ENCODE measurements at regions not wholly inside any gene's neighbourhood (a gene's known extent, or its start where the extent isn't known, plus 50 kb on each side); places are given as distances from the start of the nearest gene placed in this dataset.
A peak's percentile ranks its signal among the peaks of the same experiment; 100 is the strongest.
"Not testable (repeated sequence)": the region's sequence is repeated elsewhere in the genome, so short reads cannot be mapped to it uniquely, and the experiment has no call there.

DNA sequence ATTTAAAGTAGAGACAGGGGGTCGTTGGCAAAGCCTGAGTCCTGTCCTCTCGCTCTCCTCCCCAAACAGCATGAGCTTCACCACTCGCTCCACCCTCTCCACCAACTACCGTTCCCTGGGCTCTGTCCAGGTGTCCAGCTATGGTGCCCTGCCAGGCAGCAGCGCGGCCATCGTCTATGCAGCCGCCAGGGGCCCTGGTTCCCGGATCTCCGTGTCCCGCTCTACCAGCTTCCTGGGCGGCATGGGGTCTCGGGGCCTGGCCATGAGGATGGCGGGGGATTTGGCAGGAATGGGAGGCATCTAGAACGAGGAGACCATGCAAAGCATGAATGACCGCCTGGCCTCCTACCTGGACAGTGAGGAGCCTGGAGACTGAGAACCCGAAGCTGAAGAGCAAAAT is 1117.2 kb upstream of the MIR17HG start:
- no peak for DNase-seq

DNA sequence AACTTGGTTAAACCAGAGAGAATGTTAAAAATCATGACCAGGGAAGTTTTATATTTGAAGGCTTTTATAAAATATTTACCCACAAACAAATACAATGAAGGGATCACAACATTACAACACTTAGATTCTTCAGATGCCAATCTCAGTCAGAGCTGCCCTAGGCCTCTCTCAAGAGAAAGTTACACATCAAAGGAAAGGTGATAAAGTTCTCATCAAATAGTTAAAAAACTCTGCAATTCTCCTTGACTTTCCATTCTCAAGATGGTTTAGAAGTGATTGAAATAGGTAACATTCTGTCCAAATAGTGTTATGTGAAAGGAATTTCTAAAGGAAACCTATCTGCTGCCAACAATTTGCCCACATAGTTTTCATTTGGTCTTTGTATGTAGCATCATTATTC is 1115.2 kb upstream of the MIR17HG start:
- DNase-seq = no peak

DNA sequence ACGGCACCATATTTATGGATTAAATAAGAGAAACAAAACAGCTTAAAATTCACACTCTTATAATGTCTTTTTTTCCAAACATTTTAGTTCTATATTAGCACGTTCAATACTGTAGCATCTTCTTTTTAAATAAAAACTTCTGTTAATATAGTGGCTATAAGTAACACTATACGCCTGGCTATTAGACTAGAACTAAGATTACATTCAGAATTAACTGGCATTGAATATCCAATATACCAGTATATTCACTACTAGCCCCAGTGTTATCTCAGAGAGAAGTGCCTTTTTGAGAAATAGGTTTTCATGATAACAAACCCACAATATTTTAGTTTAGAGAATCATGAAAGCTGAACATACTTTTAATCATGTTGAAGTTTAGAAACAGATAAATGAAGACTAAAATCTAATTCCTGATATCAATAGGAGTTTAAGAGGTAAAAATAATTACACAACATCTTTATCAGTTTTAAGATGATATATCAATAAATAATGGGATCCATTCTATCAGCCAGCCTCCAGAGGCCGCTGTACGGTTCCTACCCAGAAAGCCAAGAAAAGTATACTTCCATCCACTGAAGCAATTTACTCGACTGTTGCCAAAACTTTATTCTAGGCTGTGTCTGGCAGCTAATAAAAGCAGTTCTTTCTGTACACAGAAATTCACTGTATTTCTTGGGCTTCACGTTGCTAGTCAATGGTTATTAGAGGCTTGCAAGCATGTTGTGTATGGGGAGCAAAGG is 1113.4 kb upstream of the MIR17HG start:
- no peak for DNase-seq

DNA sequence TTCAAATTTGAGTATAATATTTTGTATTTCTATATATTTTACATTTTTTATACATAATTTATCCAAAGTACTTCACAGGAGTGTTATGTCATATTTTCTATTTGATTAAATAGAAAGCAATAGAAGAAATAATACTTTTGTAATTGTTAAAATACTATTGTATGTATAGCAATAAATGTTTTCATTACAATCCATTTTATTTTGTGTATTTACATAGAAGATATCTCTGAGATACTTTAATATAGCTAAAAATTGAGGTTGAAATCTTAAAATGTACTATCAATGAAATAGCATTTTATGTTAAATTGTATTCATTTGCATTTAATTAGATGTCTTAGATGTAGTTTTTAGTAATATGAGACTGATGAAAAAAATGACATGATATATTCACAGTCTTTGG is 1109.6 kb upstream of the MIR17HG start:
- no peak for DNase-seq

DNA sequence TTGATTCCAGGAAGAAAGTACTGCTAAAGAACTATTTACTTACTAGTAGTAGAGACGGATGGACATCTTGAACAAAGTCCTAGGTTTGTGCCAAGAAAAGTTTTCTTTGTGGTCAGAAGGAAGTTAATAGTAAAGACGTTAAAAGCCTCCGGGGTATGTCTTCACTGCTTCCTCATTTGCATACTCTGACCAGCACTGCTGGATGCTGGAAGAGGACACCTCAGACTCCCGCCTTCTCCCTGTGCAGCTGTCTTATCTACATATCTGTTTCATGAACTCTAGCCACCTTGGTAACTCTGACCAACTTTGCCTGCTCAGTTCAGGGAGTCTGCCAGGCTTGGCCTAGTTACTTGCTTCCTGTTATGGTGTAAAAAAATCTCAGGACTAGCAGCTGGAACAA is 1109.1 kb upstream of the MIR17HG start:
- DNase-seq = no peak

DNA sequence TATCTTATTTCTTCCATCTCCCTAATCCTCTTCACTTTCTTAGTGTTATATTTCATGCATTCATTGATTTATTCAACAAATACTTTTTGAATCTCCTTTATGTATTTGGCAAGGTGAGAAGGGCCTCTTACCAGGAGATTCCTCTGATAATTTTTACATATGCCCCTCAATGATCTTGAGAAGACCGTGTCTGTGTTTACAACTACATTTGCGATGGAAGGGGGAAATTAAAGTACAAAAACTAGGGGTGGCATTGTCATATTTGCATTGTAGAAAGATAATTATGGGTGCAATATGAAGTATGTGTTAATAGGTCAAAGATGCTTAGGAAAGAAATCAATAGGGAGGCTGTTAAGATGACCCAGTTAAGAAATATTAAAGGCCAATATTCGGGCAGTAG is 1108.4 kb upstream of the MIR17HG start:
- no peak for DNase-seq

DNA sequence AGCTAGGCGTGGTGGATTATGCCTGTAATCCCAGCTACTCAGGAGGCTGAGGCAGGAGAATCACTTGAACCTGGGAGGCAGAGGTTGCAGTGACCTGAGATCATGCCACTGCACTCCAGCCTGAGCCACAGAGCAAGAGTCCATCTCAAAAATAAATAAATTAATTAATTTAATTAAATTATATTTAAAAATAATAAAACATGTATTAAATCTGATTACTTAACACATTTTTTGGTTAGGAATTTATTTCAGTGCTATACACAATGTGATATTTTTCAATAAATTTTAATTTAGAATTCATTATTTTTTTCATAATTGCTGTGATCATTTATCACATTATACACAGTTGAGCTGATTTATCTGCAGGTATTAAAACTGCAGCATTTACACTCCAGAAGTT is 1101.5 kb upstream of the MIR17HG start:
- no peak for DNase-seq

DNA sequence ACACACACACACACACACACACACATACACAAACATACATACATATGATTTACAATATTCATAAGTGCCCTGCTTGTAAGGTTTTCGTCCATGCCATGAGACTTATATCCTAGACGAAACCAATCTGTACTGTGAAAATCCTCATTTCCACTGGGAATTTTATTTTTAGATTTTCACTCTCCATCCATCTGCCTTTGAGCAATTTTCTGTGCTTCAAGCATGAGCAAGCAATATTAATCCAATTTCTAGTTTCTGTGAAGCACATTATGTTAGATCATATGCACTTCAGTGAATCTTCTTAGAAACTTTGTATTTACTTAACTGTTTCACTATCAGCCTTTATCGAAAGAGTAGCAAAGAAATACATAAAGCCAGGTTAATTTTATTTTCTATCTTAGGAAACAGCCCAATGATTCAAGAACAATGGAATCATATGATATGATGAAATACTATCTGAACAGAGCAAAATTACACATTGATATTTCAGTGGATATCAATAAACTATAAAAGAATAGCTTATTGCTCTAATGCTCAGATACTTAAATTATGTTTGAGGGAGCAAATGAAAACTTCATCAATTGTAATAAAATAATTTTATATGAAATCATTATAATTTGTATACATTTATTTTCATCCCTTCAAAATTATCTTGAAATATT is 1100.7 kb upstream of the MIR17HG start:
- DNase-seq = no peak

DNA sequence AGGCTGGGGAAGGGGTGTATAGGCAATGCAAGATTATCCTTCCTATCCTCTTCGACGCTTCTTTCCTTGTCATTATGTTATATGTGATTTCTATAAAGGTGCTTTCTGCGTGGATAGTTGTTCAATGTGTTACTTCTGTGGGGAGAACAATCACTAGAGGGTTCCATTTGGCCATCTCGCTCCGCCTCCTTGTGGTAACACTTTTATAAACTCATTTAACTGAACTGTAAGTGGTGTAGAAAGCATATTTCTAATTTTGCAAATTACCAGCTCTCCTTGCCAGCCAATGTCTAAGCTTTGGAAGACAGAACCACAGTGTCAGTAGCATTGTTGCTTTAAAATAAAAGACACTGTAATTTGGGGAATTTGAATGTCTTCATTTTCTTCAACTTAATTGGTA is 1093.7 kb upstream of the MIR17HG start:
- DNase-seq = no peak

DNA sequence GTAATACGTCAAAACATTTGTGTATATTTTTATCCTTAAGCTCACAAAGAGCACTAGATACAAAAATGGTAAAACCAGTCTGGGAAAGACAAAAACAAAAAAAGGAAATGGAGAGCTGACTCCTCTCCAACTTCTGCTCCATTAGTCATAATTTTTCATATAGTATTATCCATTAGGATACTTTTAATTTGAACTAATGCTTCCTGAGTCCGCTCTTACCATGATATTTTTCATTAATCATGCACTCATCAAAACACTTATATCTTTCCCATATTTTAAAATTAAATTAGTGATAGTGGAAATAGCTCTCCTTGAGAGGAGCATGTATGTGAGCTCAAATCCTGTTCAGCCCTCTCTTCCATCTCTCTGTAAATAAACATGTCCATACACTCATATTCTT is 1093.0 kb upstream of the MIR17HG start:
- DNase-seq = no peak

DNA sequence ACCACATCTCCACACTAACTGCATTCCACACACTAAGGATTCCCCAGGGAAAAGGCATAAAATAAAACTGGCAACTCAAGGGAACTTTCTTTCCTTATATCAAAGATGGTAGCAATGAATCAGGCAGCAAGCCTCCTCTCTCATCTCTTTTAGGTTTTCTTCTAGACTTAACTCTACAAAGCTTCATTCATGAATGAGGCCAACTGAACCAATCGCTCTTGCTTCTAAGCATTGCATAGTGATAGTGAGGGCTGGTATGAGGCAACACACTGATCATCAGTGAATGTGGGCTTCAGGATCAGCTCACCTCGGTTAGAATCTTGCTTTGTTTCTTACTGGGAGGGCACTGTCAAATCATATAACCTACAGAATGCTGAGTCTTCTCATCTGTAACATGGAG is 1090.7 kb upstream of the MIR17HG start:
- DNase-seq = no peak

DNA sequence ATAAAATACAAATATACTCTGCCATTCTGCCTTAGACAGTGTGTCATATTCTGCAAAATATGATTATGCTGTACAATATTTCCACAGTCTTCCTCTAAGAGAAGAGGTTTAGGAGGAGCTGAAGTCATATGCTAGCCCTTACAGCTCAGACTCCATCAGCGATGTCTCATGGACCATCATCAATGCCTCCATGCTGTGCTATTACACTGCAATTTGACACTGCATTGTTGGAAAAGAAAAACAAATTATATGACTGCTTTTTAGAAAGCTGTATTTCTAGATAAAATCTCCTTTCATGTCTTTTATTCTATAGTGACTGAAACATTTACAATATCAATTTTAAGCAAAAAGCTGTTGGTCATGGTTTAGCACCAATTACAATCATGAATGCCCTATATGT is 1089.4 kb upstream of the MIR17HG start:
- DNase-seq = no peak

DNA sequence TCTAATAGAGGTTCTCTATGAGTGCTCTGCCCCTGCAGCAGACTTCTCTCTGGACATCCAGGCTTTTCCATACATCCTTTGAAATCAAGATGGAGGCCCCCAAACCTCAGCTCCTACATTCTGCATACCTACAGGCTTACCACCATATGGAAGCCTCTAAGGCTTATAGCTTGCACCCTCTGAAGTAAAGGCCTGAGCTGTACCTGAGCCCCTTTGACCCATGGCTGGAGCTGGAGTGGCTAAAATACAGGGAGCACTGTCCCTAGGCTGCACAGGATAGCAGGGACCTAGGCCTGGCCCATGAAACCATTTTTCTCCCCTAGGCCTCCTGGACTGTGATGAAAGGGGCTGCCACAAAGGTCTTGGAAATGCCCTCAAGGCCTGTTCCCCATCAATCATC is 1086.1 kb upstream of the MIR17HG start:
- DNase-seq = no peak

DNA sequence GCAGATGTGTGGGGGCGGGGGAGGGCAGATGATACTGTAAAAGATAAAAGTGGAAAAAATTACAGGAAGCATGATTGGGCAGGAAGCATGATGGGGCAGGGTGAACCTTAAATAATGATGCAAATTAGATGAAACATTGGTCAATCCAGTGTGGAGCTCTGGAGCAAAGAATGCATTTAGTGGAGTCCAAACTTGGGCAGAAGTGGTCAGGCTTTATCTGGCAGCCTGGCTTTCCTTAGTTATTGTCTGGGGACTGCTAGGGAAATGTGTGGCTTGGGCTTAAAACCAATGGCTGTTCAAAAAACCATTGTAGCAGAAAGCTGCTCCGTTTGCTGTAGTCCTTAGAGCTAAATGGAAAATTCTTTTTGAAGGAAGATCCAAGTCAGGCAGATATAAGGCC is 1077.3 kb upstream of the MIR17HG start:
- no peak for DNase-seq

DNA sequence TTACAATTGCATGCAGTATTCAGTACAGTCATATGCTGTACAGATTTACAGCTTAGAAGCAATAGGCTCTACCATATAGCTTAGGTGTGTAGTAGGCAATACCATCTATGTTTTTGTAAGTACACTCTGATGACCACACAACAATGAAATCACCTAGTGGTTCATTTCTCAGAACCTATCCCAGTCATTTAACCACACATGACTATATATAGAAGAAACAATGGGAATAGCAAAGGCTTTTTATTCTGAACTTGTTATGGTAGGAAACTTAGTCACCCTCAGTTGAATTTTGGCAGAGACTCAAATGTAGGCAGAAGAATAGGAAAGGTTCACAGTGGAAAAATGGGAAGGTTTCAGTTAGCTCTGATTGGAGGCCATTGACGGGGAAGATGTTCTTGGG is 1075.1 kb upstream of the MIR17HG start:
- DNase-seq = no peak

DNA sequence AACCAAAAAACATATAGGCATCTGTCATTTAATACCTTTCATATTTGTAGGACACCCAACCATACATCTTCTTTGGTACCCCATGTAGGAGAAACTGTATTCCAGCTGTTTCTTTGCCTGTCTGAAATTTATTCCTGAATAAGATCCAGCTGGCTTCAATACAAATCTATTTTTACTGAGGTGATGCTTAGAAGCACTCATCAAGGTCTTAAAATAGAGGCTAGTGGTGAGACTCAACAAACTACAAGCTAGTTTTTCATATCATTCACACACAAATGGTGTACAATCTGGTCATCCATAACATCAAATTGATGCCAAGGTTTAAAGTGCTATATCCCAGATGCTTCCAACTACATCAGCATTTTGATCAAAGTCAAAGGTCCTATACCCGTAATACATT is 1071.3 kb upstream of the MIR17HG start:
- no peak for DNase-seq

DNA sequence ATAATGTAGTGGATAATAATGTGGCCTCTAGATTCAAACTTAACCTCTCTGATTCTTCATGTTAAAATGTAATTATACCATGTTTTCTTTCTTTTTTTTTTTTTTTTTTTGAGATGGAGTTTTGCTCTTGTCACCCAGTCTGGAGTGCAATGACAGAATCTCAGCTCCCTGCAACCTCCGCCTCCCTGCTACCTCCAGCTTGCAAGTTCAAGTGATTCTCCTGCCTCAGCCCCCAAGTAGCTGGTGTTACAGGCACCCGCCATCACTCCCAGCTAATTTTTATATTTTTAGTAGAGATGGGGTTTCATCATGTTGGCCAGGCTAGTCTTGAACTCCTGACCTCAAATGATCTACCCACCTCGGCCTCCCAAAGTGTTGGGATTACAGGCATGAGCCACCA is 1069.3 kb upstream of the MIR17HG start:
- not testable (repeated sequence) for DNase-seq

DNA sequence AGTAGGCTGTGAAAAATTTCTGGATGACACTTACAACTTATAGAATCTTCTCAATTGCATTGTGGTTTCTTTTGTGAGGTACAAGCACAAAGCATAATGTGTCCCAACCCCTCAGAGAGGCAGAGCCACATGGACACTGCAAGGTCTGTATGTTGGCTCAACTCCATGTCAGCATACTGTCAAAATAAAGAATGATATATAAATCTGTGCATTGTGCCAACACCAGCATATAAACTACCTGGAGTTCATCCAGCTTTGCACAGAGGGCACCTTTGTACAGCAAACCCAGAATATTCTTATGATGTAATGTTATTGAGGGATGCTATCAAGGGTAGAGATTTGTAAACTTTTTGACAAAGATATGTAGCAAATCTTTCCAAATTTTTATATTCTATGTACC is 1065.8 kb upstream of the MIR17HG start:
- peak; percentile 0 for DNase-seq

DNA sequence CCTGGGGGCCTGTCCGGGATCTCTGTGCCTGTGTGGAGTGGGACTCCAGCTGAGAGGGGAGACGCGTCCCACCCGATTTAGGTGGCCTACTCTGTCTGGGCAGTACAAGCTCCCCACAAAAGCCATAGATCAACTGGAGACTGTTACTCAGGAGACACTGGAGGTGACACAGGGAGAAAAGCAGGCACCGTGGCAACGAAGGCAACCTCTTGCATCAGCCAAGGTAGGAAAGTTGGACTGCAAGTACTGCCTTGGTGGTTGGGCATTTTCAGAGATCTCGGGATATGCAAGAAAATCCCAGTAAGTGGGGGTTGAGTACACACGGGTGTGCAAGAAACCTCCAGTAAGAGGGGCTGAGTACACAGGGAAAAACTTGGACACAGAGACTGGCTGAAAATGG is 1060.0 kb upstream of the MIR17HG start:
- DNase-seq = no peak

DNA sequence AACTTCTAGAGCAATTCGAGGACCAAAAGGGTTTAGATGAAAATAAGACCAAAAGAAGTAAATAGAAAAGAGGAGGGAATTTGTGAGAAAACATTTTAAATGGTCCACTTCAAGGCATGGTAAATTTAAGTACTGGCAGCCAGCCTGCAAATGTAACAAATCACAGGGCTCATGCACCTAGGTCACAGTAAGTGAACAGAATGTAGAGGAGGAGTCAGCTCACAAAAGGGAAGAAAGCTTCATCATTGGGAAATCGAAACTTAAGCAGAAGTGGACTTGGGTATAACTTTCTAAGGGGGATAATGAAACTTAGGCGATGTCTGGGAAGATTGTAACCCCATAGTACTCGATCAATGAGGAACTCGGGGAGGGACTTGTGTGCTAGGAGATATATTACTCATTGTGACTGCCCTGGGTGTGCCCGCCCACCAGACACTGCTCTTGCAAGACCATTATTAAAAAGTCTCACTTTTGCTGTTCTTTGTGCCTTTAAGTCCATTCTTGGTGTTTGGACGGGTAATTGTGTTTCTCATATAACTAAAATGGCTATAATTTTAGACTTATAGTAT is 1053.6 kb upstream of the MIR17HG start:
- DNase-seq = no peak

DNA sequence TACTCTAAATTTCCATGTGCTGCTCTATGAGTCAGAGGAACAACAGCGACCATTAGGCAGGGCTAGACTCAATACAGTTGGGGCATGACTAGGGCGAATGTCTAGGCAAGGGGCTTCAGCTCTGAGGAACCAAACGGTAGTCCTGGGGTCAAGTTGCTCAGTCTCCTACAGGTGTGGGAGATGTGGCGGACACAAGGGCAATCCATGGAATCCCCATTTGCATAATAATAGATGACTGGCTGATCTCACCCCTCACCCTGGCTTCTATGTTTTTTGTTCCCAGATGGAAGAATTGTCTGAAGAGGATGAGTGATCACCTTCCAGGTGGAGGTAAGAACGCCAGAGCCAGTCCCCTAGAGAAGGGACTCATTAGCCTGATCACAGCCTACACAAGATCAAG is 1048.2 kb upstream of the MIR17HG start:
- no peak for DNase-seq

DNA sequence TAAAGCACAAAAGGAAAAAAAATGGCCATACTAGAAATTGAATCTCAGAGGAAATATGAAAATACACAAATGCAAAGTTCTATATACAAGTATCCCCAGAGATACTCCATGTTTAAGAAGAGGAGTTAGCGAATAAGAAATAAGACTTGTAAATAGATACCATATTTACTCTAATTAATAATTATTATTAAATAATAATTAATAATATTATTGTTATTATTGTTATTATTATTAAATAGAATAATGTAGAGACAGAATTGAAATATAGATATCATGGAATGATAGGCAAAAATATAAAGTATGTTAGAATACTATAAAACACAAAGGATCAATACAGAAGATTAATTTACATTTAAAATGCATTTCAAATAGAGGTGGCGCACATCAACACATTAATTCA is 1047.5 kb upstream of the MIR17HG start:
- DNase-seq = no peak

DNA sequence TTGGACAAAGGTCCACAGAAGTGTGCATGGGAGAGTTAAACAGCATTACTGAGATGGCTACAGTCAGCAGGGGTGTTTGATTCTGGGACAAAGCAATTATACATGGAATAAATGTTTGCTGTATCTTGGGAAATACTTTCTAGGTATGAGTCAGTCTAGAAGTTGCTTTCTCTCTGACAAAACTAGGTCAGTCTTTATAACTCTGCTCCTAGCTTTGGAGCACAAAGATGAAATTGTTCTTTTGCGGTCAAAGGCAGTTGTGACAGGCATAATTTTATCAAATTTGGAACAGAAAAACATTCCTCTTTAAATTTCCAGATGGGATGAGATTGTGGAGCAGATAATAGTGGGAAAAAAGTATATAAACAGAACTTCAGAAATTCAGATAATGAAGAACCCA is 1045.4 kb upstream of the MIR17HG start:
- no peak for DNase-seq

DNA sequence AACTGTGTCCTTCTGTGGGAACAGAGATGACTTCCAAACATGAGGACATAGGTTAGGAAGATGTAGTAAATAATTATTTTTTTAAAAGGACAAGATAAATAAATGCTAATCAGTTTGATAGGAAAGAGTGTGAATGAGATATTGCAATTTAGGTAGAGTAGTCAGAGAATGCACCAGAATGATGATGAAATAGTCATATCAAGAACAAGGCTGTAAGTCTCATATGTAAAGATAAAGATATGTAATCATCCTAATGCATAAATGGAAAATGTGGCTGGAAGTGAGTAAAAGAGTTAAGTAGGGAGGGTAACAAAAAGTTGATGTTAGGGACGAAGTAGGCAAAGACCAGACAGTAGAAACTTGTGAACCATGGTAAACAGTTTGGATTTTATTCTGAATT is 1041.7 kb upstream of the MIR17HG start:
- no peak for DNase-seq

DNA sequence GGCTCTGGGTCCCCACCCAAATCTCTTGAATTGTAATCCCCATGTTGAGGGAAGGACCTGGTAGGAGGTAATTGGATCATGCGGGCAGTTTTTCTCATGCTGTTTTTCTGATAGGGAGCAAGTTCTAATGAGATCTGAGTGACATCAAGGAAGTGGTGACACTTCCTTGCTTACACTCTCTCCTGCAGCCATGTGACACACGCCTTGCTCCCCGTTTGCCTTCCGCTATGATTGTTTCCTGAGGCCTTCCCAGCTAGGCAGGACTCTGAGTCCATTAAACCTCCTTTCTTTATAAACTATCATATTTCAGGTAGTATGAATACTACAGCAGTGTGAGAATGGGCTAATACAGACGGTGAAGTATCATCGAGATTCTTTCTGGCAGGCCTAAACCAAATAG is 1040.4 kb upstream of the MIR17HG start:
- DNase-seq = no peak

All from DMS53 (cell line).